Subcutaneous abdominal adipose tissue (tissue), 5 donors: ENCODE measurements at regions not wholly inside any gene's neighbourhood (a gene's known extent, or its start where the extent isn't known, plus 50 kb on each side); places are given as distances from the start of the nearest gene placed in this dataset.

Experiments used
- H3K27ac ChIP-seq: one replicate; pipeline ENCODE4 v1.7.0; 2013; ENCODE audit warnings: low read depth, mild to moderate bottlenecking, inconsistent platforms, low read length, moderate library complexity
- H3K27me3 ChIP-seq, 5 donors: one replicate each; pipeline ENCODE4 v1.7.0; 2013; ENCODE audit warnings: low read length in 5 of 5, inconsistent platforms in 1 of 5; ENCODE audit not compliant: control insufficient read depth in 5 of 5, insufficient read depth in 4 of 5
- H3K36me3 ChIP-seq, 5 donors: one replicate each; pipeline ENCODE4 v1.7.0; 2013; ENCODE audit warnings: low read length in 5 of 5; ENCODE audit not compliant: control insufficient read depth in 5 of 5, insufficient read depth in 5 of 5
- H3K4me1 ChIP-seq, 5 donors: one replicate each; pipeline ENCODE4 v1.7.0; 2013; ENCODE audit warnings: low read length in 5 of 5, mild to moderate bottlenecking in 3 of 5, moderate library complexity in 1 of 5; ENCODE audit not compliant: control insufficient read depth in 5 of 5, insufficient read depth in 5 of 5
- H3K4me3 ChIP-seq, 5 donors: one replicate each; pipeline ENCODE4 v1.7.0; 2013; ENCODE audit warnings: low read length in 5 of 5, low read depth in 1 of 5
- H3K9ac ChIP-seq, 5 donors: one replicate each; pipeline ENCODE4 v1.7.0; 2013; ENCODE audit warnings: low read length in 5 of 5, mild to moderate bottlenecking in 4 of 5, moderate library complexity in 3 of 5
- H3K9me3 ChIP-seq, 5 donors: one replicate each; pipeline ENCODE4 v1.7.0; 2013; ENCODE audit warnings: low read length in 5 of 5; ENCODE audit not compliant: control insufficient read depth in 5 of 5
- donor health status: healthy.
- donor health status: healthy.
- donor health status: healthy.
- donor health status: healthy.
- donor health status: healthy.

DNA sequence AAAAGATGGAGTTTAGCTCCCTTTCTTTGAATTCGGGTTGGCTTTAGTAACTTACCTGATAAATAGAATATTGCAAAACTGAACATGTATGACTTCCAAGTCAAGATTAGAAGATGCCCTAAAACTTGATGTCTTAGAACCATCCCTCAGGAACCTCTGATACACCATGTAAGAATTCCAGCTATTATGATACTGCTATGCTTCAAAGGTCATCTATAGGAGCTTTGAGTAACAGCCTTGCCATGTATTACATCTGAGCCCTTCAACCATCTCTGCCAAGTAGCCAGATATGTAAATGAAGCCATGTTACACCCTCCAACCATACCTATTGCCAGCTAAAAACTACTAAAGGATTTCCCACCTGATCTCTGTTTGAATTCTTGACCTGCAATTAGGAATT lies 854.2 kb downstream of the SI start:
- H3K27me3 ChIP-seq = no peaks in the 10 kb centered on the region

DNA sequence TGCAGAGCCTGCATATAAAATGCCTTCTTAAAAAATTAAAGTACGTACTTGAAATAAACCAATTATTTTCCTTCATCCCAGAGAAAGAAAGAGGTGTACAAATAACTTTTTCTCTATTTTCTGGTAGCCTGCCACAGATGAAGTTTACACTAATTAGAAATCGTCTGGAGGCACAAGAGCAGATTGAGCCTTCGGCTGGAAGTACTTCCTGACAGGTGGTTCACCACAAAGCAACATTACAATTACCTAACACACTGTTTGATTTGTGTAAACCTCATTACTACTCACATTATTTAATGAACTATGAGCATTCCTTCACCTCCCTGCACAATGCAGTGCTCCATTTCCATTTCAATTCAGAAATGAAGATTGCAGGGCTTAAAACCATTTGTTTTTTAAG lies 856.1 kb downstream of the SI start:
- Histone ChIP-seq H3K27ac (no peak overlapping the region), H3K9ac (no peak overlapping the region), H3K9me3 (peaks cover 0 to 5% (median 0%) of the 10 kb centered on the region in 5 donors), H3K4me3 (no peak overlapping the region), H3K36me3 (no peaks in the 10 kb centered on the region), H3K4me1 (no peaks in the 10 kb centered on the region), H3K27me3 (no peaks in the 10 kb centered on the region)

More for the DNA sequence above, 854.2 kb downstream of the SI start:
- no peak overlapping the region for H3K9ac ChIP-seq
- peaks cover 0 to under 1% (median 0%) of the 10 kb centered on the region in 5 donors for H3K9me3 ChIP-seq
- H3K4me3 ChIP-seq = no peak overlapping the region
- H3K27ac ChIP-seq = no peak overlapping the region
- no peaks in the 10 kb centered on the region for H3K4me1 ChIP-seq
- H3K36me3 ChIP-seq = no peaks in the 10 kb centered on the region

DNA sequence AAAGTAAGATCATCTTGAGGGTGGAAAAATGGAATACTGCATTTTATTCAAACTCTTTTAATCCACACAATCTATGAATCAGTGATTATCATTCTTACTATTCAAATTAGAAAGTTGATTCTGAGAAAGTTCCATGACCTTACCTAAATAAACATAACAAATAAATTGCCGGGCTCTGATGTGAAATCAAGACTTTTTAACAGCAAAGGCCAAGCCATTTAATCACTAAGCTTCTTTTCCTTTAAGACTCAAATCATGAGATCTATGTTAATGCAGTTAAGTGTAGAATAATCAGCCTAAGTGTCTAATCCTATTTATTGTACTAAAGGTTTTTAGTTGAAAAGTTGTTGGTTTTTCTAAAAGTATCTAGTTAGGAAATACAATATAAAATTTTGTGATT lies 857.0 kb downstream of the SI start:
- Histone ChIP-seq H3K4me3 (no peak overlapping the region), H3K4me1 (no peaks in the 10 kb centered on the region), H3K27ac (no peak overlapping the region), H3K9ac (no peak overlapping the region), H3K36me3 (no peaks in the 10 kb centered on the region), H3K9me3 (peaks cover 0 to 5% (median 0%) of the 10 kb centered on the region in 5 donors), H3K27me3 (no peaks in the 10 kb centered on the region)

DNA sequence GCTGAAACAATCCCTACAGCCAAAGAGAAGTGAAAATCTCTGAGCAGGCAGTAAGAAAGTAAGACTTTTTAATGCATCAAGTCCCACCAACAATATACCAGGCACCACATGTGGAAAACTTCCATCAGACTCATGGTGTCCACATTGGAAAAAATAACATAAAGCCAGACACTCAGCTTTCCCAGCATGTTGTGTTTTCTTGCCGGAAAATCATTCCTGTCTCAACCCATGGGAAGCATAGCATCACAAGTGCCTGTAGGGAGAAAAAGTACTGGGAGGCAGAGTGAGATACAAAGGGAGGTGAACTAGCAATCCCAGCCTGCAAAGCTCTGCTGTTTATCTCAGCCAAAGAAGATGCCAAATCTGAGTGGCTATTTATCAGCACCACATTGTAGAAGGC lies 868.9 kb downstream of the SI start:
- no peak overlapping the region for H3K9ac ChIP-seq
- H3K27me3 ChIP-seq = no peaks in the 10 kb centered on the region
- H3K27ac ChIP-seq = no peak overlapping the region
- no peaks in the 10 kb centered on the region for H3K9me3 ChIP-seq
- no peaks in the 10 kb centered on the region for H3K4me1 ChIP-seq
- no peaks in the 10 kb centered on the region for H3K36me3 ChIP-seq
- H3K4me3 ChIP-seq = no peak overlapping the region

DNA sequence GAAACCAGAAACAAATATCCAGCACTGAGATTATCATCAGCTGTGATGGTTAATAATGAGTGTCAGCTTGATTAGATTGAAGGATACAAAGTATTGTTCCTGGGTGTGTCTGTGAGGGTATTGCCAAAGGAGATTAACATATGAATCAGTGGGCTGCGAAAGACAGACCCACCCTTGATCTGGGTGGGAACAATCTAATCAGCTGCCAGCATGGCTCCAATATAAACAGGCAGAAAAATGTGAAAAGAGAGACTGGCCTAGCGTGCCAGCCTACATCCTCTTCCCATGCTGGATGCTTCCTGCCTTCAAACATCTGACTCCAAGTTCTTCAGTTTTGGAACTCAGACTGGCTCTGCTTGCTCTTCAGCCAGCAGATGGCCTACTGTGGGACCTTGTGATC lies 869.5 kb downstream of the SI start:
- no peak overlapping the region for H3K9ac ChIP-seq
- H3K27me3 ChIP-seq = no peaks in the 10 kb centered on the region
- H3K4me3 ChIP-seq = no peak overlapping the region
- no peaks in the 10 kb centered on the region for H3K36me3 ChIP-seq
- H3K9me3 ChIP-seq = no peaks in the 10 kb centered on the region
- no peaks in the 10 kb centered on the region for H3K4me1 ChIP-seq
- no peak overlapping the region for H3K27ac ChIP-seq

DNA sequence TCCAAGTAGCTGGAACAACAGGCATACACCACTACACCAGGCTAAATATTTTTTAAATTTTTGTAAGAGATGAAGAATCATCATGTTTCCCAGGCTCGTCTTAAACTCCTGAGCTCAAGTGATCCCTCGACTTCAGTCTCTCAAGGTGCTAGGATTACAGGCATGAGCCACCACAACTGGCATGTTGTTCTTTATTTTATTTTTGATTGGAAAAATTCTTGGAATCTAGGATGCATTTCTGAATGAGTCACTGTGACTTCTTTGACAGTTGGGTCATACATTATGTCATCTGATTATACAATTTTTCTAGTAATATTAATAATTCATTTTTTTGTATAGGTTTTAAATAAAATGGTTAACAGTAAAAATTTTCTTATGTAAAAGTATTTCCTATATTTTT lies 870.2 kb downstream of the SI start:
- no peak overlapping the region for H3K27ac ChIP-seq
- H3K9me3 ChIP-seq = no peaks in the 10 kb centered on the region
- H3K9ac ChIP-seq = no peak overlapping the region
- no peak overlapping the region for H3K4me3 ChIP-seq
- H3K4me1 ChIP-seq = no peaks in the 10 kb centered on the region
- no peaks in the 10 kb centered on the region for H3K36me3 ChIP-seq
- H3K27me3 ChIP-seq = no peaks in the 10 kb centered on the region

DNA sequence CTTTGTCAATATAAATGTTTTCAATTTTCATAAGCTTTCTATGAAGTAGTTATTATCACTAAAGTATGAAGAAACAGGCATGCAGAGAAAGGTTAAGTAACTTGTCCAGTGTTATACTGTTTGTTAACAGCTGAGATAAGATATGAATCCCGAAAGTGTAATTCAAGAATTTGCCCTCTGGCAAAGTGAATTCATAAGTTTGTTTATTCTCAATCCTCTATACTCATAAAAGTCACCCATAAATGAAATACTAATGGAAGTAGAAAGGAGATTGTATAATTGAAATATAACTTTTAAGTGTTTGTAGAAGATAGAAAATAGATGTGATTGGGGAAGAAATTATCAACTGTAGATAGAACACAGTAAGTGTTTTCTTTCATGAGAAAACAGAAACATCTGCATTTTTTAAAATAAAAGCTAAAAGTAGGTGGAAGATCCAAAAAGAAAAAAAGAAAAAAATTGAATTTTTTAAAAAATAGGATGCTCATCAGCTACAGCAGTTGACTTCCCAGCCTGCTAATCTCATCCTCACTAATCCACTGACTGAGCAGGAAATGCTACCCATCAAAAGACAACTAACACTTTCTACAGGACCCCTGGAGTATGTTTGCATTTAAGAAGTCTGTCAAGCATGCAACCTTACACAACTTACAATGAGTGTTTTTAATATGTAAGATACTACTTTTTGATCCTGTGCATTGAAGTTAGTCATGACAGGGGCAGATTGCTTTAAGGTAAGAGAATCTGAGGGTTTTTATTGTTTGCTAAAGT lies 878.1 kb downstream of the SI start:
- no peaks in the 10 kb centered on the region for H3K27me3 ChIP-seq
- H3K9me3 ChIP-seq = no peaks in the 10 kb centered on the region
- no peak overlapping the region for H3K4me3 ChIP-seq
- no peak overlapping the region for H3K27ac ChIP-seq
- no peaks in the 10 kb centered on the region for H3K4me1 ChIP-seq
- H3K9ac ChIP-seq = no peak overlapping the region
- no peaks in the 10 kb centered on the region for H3K36me3 ChIP-seq

DNA sequence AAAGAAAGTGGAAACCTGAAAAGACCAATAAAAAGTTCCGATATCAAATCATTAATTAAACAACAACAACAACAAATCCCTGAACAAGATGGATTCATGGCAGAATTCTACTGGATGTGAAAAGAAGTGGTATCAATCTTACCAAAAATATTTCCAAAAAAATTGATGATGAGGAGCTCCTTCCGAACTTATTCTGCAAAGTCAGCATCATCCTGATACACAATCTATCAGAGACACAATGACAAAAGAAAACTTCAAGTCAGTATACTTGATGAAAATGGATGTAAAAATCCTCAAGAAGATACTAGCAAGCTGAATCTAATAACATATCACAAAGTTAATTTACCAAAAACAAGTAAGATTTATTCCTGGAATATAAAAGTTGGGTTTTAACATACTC lies 881.8 kb downstream of the SI start:
- Histone ChIP-seq H3K27me3 (no peaks in the 10 kb centered on the region), H3K36me3 (no peaks in the 10 kb centered on the region), H3K27ac (no peak overlapping the region), H3K9ac (no peak overlapping the region), H3K4me3 (no peak overlapping the region), H3K9me3 (peaks cover 0 to 5% (median 0%) of the 10 kb centered on the region in 5 donors), H3K4me1 (no peaks in the 10 kb centered on the region)

DNA sequence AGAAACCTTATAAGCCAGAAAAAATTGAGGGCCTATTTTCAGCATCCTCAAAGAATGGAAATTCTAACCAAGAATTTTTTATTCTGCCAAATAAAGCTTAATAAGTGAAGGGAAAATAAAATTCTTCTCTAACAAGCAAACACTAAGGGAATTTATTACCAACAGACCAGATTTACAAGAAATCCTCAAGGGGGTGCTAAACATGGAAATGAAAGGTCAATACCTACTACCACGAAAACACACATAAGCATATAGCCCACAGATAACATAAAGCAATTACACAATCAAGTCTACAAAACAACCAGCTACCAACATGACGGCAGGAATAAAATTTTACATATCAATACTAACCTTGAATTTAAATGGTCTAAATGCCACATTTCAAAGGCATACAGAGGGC lies 883.5 kb downstream of the SI start:
- peaks cover 0 to 5% (median 0%) of the 10 kb centered on the region in 5 donors for H3K9me3 ChIP-seq
- H3K9ac ChIP-seq = no peak overlapping the region
- H3K27me3 ChIP-seq = no peaks in the 10 kb centered on the region
- H3K4me1 ChIP-seq = no peaks in the 10 kb centered on the region
- no peaks in the 10 kb centered on the region for H3K36me3 ChIP-seq
- H3K4me3 ChIP-seq = no peak overlapping the region
- no peak overlapping the region for H3K27ac ChIP-seq

DNA sequence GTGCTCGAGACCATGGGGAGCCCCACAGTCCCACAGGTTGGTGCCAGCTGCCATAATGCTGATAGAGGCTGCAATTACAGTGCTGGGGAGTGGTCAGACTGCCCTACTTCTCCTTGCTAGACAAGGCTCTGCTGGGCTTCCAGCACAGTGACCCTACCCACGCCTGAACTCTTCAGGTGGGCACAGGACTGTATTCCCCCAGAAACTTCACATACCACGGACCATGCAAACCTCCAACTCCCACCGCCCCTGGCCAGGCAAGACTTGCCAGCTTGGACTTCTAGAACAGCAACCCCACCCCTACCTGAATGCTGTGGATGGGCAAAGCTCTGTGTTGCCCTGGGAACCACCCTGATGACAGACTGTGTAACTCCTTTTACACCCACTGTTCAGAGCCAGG lies 885.3 kb downstream of the SI start:
- peaks cover 0 to 5% (median 0%) of the 10 kb centered on the region in 5 donors for H3K9me3 ChIP-seq
- H3K9ac ChIP-seq = no peak overlapping the region
- no peaks in the 10 kb centered on the region for H3K4me1 ChIP-seq
- no peak overlapping the region for H3K27ac ChIP-seq
- no peaks in the 10 kb centered on the region for H3K36me3 ChIP-seq
- no peaks in the 10 kb centered on the region for H3K27me3 ChIP-seq
- H3K4me3 ChIP-seq = no peak overlapping the region
